ENCODE measurements at regions not wholly inside any gene's neighbourhood (a gene's known extent, or its start where the extent isn't known, plus 50 kb on each side); places are given as distances from the start of the nearest gene placed in this dataset.
"Not testable (repeated sequence)": the region's sequence is repeated elsewhere in the genome, so short reads cannot be mapped to it uniquely, and the experiment has no call there.

- intact Hi-C loops (cut with micrococcal nuclease; ENCODE audit: unreplicated experiment); DNase-seq: not testable (repeated sequence)
Measured at GRCh38 chr7:5121256-5121655, 68.8 kb upstream of the WIPI2 start.

GRCh38 chr7:5131238-5131637 lies 58.8 kb upstream of the WIPI2 start:
- intact Hi-C loops (cut with micrococcal nuclease; ENCODE audit: unreplicated experiment); H3K9me3 Mint-ChIP-seq (ENCODE audit: low read depth, unreplicated experiment); H3K4me3 Mint-ChIP-seq (ENCODE audit: low read depth, unreplicated experiment); BruUV-seq (replicated peaks); DNase-seq; H3K36me3 Mint-ChIP-seq (ENCODE audit: insufficient read depth, unreplicated experiment); H3K4me1 Mint-ChIP-seq (ENCODE audit: low read depth, unreplicated experiment); H3K27ac Mint-ChIP-seq (ENCODE audit: unreplicated experiment): not testable (repeated sequence)
- H3K27me3 Mint-ChIP-seq (ENCODE audit: unreplicated experiment) = peaks cover 38% of the 10 kb centered on the region
- CTCF ChIA-PET = interaction anchor here (0.6 kb wide), 1 partner anchor 60 kb away, joined by 13 read pairs; no protein-coding TSS in a partner anchor

More at GRCh38 chr7:5121256-5121655, 68.8 kb upstream of the WIPI2 start:
- H3K27ac Mint-ChIP-seq (ENCODE audit: unreplicated experiment); H3K9me3 Mint-ChIP-seq (ENCODE audit: low read depth, unreplicated experiment); BruUV-seq (replicated peaks); H3K4me3 Mint-ChIP-seq (ENCODE audit: low read depth, unreplicated experiment); CTCF ChIA-PET; H3K36me3 Mint-ChIP-seq (ENCODE audit: insufficient read depth, unreplicated experiment); H3K4me1 Mint-ChIP-seq (ENCODE audit: low read depth, unreplicated experiment): not testable (repeated sequence)
- peaks cover 34% of the 10 kb centered on the region for H3K27me3 Mint-ChIP-seq (ENCODE audit: unreplicated experiment)

GRCh38 chr7:5132539-5132938 lies 57.5 kb upstream of the WIPI2 start:
- intact Hi-C loops (cut with micrococcal nuclease; ENCODE audit: unreplicated experiment) = no loop called here
- DNase-seq = no peak
- Mint-ChIP-seq H3K36me3 (ENCODE audit: insufficient read depth, unreplicated experiment) (peaks cover 2% of the 10 kb centered on the region), H3K27me3 (ENCODE audit: unreplicated experiment) (peaks cover 38% of the 10 kb centered on the region), H3K4me3 (ENCODE audit: low read depth, unreplicated experiment) (no peak overlapping the region), H3K4me1 (ENCODE audit: low read depth, unreplicated experiment) (no peaks in the 10 kb centered on the region), H3K9me3 (ENCODE audit: low read depth, unreplicated experiment) (no peaks in the 10 kb centered on the region), H3K27ac (ENCODE audit: unreplicated experiment) (no peak overlapping the region)
- TF ChIP-seq CTCF (IDR thresholded peaks at IDR 0.05; ENCODE audit: unreplicated experiment) = no peak
- CTCF ChIA-PET = interaction anchor here (0.6 kb wide), 1 partner anchor 107 kb away, joined by 5 read pairs; no protein-coding TSS in a partner anchor
- no TSS peak for BruUV-seq (replicated peaks)

GRCh38 chr7:5139998-5140397 lies 50.0 kb upstream of the WIPI2 start:
- H3K36me3 Mint-ChIP-seq (ENCODE audit: insufficient read depth, unreplicated experiment) = no peaks in the 10 kb centered on the region
- no peaks in the 10 kb centered on the region for H3K4me1 Mint-ChIP-seq (ENCODE audit: low read depth, unreplicated experiment)
- no peaks in the 10 kb centered on the region for H3K9me3 Mint-ChIP-seq (ENCODE audit: low read depth, unreplicated experiment)
- intact Hi-C loops (cut with micrococcal nuclease; ENCODE audit: unreplicated experiment) = loop anchor here (1.0 kb wide), 1 partner anchor 34 kb away; no protein-coding TSS in a partner anchor
- H3K27ac Mint-ChIP-seq (ENCODE audit: unreplicated experiment) = no peak overlapping the region
- H3K27me3 Mint-ChIP-seq (ENCODE audit: unreplicated experiment) = peaks cover 48% of the 10 kb centered on the region
- DNase-seq = peak; percentile 58
- H3K4me3 Mint-ChIP-seq (ENCODE audit: low read depth, unreplicated experiment) = no peak overlapping the region
- no TSS peak for BruUV-seq (replicated peaks)
- CTCF ChIA-PET = no interaction called here
- TF ChIP-seq CTCF (IDR thresholded peaks at IDR 0.05; ENCODE audit: unreplicated experiment) = peak; percentile 55

Data from Calu3 (cell line).